ENCODE measurements at regions not wholly inside any gene's neighbourhood (a gene's known extent, or its start where the extent isn't known, plus 50 kb on each side); places are given as distances from the start of the nearest gene placed in this dataset.
A peak's percentile ranks its signal among the peaks of the same experiment; 100 is the strongest.

DNA sequence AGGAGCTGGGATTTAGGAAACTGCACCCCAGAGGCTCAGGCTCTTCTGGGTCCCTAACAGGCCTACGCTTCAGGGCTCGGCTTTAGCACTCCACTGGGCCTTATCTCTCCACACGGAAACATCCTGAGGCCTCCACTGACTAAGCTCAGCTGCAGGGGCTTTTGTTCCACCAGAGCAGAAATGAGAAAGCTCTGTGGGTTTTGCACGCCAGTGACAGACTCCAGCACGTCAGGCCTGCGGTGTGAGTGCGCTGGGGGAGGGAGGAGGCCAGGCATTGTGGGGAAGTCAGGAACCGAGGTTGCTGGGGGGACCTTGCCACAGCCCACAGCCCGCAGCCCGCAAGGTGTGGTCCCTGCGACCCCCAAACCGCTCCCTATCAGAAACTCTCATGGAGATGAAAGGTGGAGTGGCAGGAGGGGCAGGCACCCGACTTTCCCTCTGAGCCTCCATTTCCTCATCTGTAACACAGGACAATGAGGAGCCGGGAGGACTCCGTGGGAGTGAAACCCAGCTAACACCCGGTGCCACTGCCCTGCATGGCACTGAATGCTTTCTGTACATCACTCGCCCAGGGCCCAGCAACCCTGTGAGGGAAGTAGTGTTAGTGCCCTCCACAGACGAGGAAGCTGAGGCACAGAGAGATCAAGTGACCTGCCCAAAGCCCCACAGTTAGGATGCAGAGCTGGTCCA lies 106.5 kb downstream of the TPRA1 start:
- TF ChIP-seq EZH2phosphoT487 (IDR thresholded peaks at IDR 0.05; ENCODE audit: low read depth) (no peak), CTCF (IDR thresholded peaks at IDR 0.05; ENCODE audit: low read depth, low read length) (no peak)
- H3K4me2 ChIP-seq (ENCODE audit: low read length) = peak overlapping the region; percentile 28; the same call in 1 of the 2 replicates
- H3K4me3 ChIP-seq (ENCODE audit: low read length) = no peak overlapping the region
- H2AFZ ChIP-seq (ENCODE audit: low read depth, low read length) = no peak overlapping the region; the same call in 1 of the 2 replicates
- H3K79me2 ChIP-seq (ENCODE audit: low read length) = no peaks in the 10 kb centered on the region
- peaks cover 14% of the 10 kb centered on the region for H3K4me1 ChIP-seq (ENCODE audit: low read length)
- no peak overlapping the region for H3K27ac ChIP-seq (ENCODE audit: low read length)
- no peaks in the 10 kb centered on the region; the same call in 1 of the 2 replicates for H3K27me3 ChIP-seq (ENCODE audit: low read depth, low read length)
- H3K9ac ChIP-seq (ENCODE audit: low read length) = no peak overlapping the region
- H4K20me1 ChIP-seq (ENCODE audit: insufficient read depth, low read length) = no peaks in the 10 kb centered on the region
- H3K9me3 ChIP-seq (ENCODE audit: insufficient read depth, low read length) = no peaks in the 10 kb centered on the region
- no peaks in the 10 kb centered on the region for H3K36me3 ChIP-seq (replicated peaks; ENCODE audit: low read depth, low read length)

DNA sequence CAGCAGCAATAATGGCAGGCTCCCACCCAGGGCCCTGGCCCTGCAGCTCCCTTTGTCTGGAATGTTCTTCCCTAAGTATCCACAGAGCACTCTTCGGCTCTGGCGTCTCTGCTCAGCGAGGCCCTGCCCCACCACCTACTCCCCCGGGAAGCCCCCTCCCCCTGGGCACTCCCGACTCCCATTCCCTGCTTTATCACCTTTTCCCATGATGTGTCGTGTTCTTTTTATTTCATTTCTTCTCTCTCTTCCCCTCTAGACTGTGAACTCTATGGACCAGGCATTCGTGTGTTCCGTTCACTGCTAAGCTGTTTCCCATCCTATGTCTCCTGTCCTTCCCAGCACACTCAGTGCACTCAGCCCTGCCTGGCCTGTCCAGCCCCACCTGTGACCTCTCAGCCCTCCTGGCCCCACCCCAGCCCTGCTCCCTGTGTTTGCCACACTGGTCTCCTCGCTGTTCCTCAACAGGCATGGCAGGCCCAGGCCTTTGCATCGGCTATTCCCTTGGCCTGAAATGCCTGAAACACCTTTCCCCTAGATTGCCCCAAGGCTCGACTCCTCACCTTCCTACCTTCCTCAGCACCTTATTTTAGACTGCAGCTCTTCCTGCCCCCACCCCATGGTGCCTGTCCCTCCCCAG lies 107.4 kb downstream of the TPRA1 start:
- no peaks in the 10 kb centered on the region for H3K36me3 ChIP-seq (replicated peaks; ENCODE audit: low read depth, low read length)
- no peak overlapping the region for H3K4me3 ChIP-seq (ENCODE audit: low read length)
- peaks cover 14% of the 10 kb centered on the region for H3K4me1 ChIP-seq (ENCODE audit: low read length)
- TF ChIP-seq CTCF (IDR thresholded peaks at IDR 0.05; ENCODE audit: low read depth, low read length) (no peak), EZH2phosphoT487 (IDR thresholded peaks at IDR 0.05; ENCODE audit: low read depth) (no peak)
- H3K79me2 ChIP-seq (ENCODE audit: low read length) = no peaks in the 10 kb centered on the region
- H4K20me1 ChIP-seq (ENCODE audit: insufficient read depth, low read length) = no peaks in the 10 kb centered on the region
- H3K9ac ChIP-seq (ENCODE audit: low read length) = no peak overlapping the region
- H3K27me3 ChIP-seq (ENCODE audit: low read depth, low read length) = no peaks in the 10 kb centered on the region; the same call in 1 of the 2 replicates
- no peaks in the 10 kb centered on the region for H3K9me3 ChIP-seq (ENCODE audit: insufficient read depth, low read length)
- H3K27ac ChIP-seq (ENCODE audit: low read length) = no peak overlapping the region
- no peak overlapping the region for H3K4me2 ChIP-seq (ENCODE audit: low read length)
- H2AFZ ChIP-seq (ENCODE audit: low read depth, low read length) = no peak overlapping the region

DNA sequence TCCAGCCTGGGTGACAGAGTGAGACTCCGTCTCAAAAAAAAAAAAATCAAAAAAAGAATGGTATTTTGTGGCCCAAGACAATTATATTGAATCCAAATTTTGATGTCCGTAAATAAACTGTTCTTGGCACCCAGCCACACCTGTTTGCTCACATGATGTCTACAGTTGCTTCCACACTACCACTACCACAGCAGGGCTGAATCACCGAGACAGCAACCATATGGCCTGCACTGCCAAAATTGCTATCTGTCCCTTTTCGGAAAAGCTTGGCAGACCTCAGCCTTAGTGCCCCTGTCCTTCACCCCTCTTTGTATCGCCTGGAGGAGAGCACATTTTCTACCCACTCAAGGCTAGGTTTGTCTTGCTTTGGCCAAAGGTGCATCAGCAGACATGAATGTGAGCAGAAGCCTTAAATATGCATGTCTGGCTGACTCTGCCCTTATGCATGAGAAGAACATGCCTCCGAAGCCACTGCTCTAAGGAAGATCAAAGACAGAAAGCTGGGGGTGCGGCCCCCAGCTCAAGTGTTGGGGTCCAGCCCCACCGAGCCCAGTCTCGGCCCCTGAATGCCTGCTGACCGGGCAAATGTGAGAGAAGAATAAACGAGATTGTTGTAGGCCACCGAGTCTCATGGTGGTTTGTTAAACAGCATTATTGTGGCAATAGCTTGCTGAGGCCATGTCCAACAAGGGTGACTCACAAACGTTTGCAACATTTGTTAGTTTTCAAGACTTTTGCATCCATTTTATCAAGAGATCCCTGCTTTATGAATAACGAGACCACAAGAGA lies 108.1 kb downstream of the TPRA1 start:
- no peaks in the 10 kb centered on the region for H4K20me1 ChIP-seq (ENCODE audit: insufficient read depth, low read length)
- no peaks in the 10 kb centered on the region for H3K9me3 ChIP-seq (ENCODE audit: insufficient read depth, low read length)
- H3K36me3 ChIP-seq (replicated peaks; ENCODE audit: low read depth, low read length) = no peaks in the 10 kb centered on the region

More for the DNA sequence above, 108.1 kb downstream of the TPRA1 start:
- Histone ChIP-seq H2AFZ (ENCODE audit: low read depth, low read length) (no peak overlapping the region), H3K4me3 (ENCODE audit: low read length) (no peak overlapping the region), H3K27me3 (ENCODE audit: low read depth, low read length) (peaks cover 4% of the 10 kb centered on the region), H3K27ac (ENCODE audit: low read length) (no peak overlapping the region), H3K79me2 (ENCODE audit: low read length) (no peaks in the 10 kb centered on the region), H3K4me2 (ENCODE audit: low read length) (no peak overlapping the region), H3K9ac (ENCODE audit: low read length) (no peak overlapping the region), H3K4me1 (ENCODE audit: low read length) (peaks cover 14% of the 10 kb centered on the region)
- TF ChIP-seq EZH2phosphoT487 (IDR thresholded peaks at IDR 0.05; ENCODE audit: low read depth) (no peak), CTCF (IDR thresholded peaks at IDR 0.05; ENCODE audit: low read depth, low read length) (no peak)
